ENCODE measurements at regions not wholly inside any gene's neighbourhood (a gene's known extent, or its start where the extent isn't known, plus 50 kb on each side); places are given as distances from the start of the nearest gene placed in this dataset.
A peak's percentile ranks its signal among the peaks of the same experiment; 100 is the strongest.

GRCh38 chr7:109308816-109309215 lies 739.1 kb downstream of the DNAJB9 start:
- no peak for TF ChIP-seq CTCF (IDR thresholded peaks at IDR 0.05)
- Histone ChIP-seq H3K79me2 (ENCODE audit: insufficient read depth, low read length) (no peaks in the 10 kb centered on the region), H3K27me3 (ENCODE audit: control insufficient read depth in 2 of 2, insufficient read depth in 2 of 2, low read length in 2 of 2) (no peaks in the 10 kb centered on the region), H3K27ac (ENCODE audit: low read depth in 1 of 2, low read length in 2 of 2) (no peak overlapping the region), H3K4me1 (ENCODE audit: control insufficient read depth in 1 of 2, insufficient read depth in 2 of 2, low read length in 2 of 2) (no peaks in the 10 kb centered on the region), H3K4me2 (replicated peaks; ENCODE audit: extremely low read depth, low read length, poor library complexity, severe bottlenecking) (no peak overlapping the region), H3K36me3 (replicated peaks in 1 of 2; ENCODE audit: control insufficient read depth in 1 of 2, insufficient read depth in 2 of 2, low read length in 2 of 2) (no peaks in the 10 kb centered on the region), H3K4me3 (replicated peaks in 1 of 3; ENCODE audit: low read depth in 2 of 3, low read length in 3 of 3) (no peak overlapping the region), H2AFZ (ENCODE audit: insufficient read depth, low read depth, low read length, poor library complexity, severe bottlenecking) (no peak overlapping the region), H4K20me1 (ENCODE audit: insufficient read depth, low read length) (no peaks in the 10 kb centered on the region), H3K9me3 (replicated peaks in 1 of 2; ENCODE audit: control insufficient read depth in 1 of 2, insufficient read depth in 1 of 2, low read length in 2 of 2) (peaks cover 14 to 16% of the 10 kb centered on the region in 2 donors), H3K9ac (ENCODE audit: insufficient read depth, low read length, poor library complexity, severe bottlenecking) (no peak overlapping the region)
- Mint-ChIP-seq H3K4me1 (no peaks in the 10 kb centered on the region), H3K27me3 (ENCODE audit: low read depth in 3 of 3) (no peaks in the 10 kb centered on the region), H3K36me3 (no peaks in the 10 kb centered on the region), H3K27ac (no peak overlapping the region), H3K4me3 (no peak overlapping the region), H3K9me3 (peaks cover 5 to 24% (median 17%) of the 10 kb centered on the region in 7 donors)
- intact Hi-C loops (cut with micrococcal nuclease), result no loop called here
- WGBS (ENCODE audit: insufficient coverage), result no CpG with 5 or more reads among the region's 1 CpG
- no peak for DNase-seq

GRCh38 chr7:109309790-109310189 lies 740.1 kb downstream of the DNAJB9 start:
- H3K4me1 Mint-ChIP-seq, result no peaks in the 10 kb centered on the region
- peak overlapping the region in 1 of 2 donors; percentile 20 for H3K4me3 Mint-ChIP-seq
- WGBS (ENCODE audit: insufficient coverage), result 82% methylated on average over 3 of the region's 3 CpGs
- Histone ChIP-seq H3K27ac (ENCODE audit: low read depth in 1 of 2, low read length in 2 of 2) (no peak overlapping the region), H3K27me3 (ENCODE audit: control insufficient read depth in 2 of 2, insufficient read depth in 2 of 2, low read length in 2 of 2) (no peaks in the 10 kb centered on the region), H2AFZ (ENCODE audit: insufficient read depth, low read depth, low read length, poor library complexity, severe bottlenecking) (no peak overlapping the region), H3K4me3 (replicated peaks in 1 of 3; ENCODE audit: low read depth in 2 of 3, low read length in 3 of 3) (no peak overlapping the region), H3K36me3 (replicated peaks in 1 of 2; ENCODE audit: control insufficient read depth in 1 of 2, insufficient read depth in 2 of 2, low read length in 2 of 2) (no peaks in the 10 kb centered on the region), H3K9ac (ENCODE audit: insufficient read depth, low read length, poor library complexity, severe bottlenecking) (no peak overlapping the region), H3K79me2 (ENCODE audit: insufficient read depth, low read length) (no peaks in the 10 kb centered on the region), H3K4me1 (ENCODE audit: control insufficient read depth in 1 of 2, insufficient read depth in 2 of 2, low read length in 2 of 2) (no peaks in the 10 kb centered on the region), H3K4me2 (replicated peaks; ENCODE audit: extremely low read depth, low read length, poor library complexity, severe bottlenecking) (no peak overlapping the region), H3K9me3 (replicated peaks in 1 of 2; ENCODE audit: control insufficient read depth in 1 of 2, insufficient read depth in 1 of 2, low read length in 2 of 2) (peaks cover 14 to 16% of the 10 kb centered on the region in 2 donors), H4K20me1 (ENCODE audit: insufficient read depth, low read length) (no peaks in the 10 kb centered on the region)
- no peaks in the 10 kb centered on the region for H3K36me3 Mint-ChIP-seq
- DNase-seq, result no peak
- H3K27me3 Mint-ChIP-seq (ENCODE audit: low read depth in 3 of 3), result no peaks in the 10 kb centered on the region
- H3K27ac Mint-ChIP-seq, result no peak overlapping the region
- no peak for TF ChIP-seq CTCF (IDR thresholded peaks at IDR 0.05)
- intact Hi-C loops (cut with micrococcal nuclease), result no loop called here
- peaks cover 2 to 15% (median 11%) of the 10 kb centered on the region in 7 donors for H3K9me3 Mint-ChIP-seq
